HFF-Myc (cell line): ENCODE measurements at regions not wholly inside any gene's neighbourhood (a gene's known extent, or its start where the extent isn't known, plus 50 kb on each side); places are given as distances from the start of the nearest gene placed in this dataset.

Experiments used
- DNase-seq: peaks from one replicate; pipeline ENCODE4 v3.0.0-alpha.2; 2011; ENCODE audit warnings: low read depth; ENCODE audit errors: extremely low read depth
- H3K4me3 ChIP-seq: replicated peaks from 2 replicates; pipeline ENCODE4 v1.5.1; 2011; ENCODE audit warnings: low read depth, mild to moderate bottlenecking, control low read depth, low read length
- TF ChIP-seq, protein P1 (sequence below): IDR thresholded peaks from 2 replicates; pipeline ENCODE4 v1.5.1; 2012; ENCODE audit warnings: mild to moderate bottlenecking, low read depth, low read length, control low read depth; ENCODE audit errors: missing control alignments

DNA sequence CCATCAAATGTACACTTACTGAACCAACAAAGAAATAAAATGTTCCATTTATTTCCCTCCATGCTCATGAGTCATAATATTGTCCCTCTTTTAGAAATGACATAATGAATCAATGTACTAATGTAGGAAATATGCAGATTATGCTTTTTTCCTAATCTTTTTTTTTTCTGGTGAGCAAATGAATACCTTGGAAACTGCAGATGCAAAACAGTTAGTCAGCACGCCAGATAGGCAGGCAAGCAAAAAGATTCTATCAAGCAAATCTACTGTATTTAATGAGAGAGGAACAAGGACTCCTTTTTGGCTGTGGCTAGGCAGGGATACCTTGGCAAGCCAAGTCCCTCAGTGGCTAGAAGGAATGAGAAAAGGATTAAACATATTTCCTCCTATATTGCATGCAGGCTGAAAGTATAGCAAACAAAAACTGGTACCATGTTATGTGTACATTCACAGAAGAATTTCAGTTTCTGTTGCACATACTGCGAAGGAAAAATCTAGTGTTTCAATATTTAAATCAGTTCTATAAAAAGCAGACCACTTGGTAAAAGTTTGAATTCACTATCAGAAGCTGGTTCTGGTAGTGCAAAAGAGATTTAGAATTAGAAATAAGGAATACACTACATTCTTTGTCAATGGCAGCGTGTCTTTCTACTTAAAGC is 605.4 kb downstream of the TLE1 start:
- DNase-seq: no peak
- TF ChIP-seq, protein P1, sequence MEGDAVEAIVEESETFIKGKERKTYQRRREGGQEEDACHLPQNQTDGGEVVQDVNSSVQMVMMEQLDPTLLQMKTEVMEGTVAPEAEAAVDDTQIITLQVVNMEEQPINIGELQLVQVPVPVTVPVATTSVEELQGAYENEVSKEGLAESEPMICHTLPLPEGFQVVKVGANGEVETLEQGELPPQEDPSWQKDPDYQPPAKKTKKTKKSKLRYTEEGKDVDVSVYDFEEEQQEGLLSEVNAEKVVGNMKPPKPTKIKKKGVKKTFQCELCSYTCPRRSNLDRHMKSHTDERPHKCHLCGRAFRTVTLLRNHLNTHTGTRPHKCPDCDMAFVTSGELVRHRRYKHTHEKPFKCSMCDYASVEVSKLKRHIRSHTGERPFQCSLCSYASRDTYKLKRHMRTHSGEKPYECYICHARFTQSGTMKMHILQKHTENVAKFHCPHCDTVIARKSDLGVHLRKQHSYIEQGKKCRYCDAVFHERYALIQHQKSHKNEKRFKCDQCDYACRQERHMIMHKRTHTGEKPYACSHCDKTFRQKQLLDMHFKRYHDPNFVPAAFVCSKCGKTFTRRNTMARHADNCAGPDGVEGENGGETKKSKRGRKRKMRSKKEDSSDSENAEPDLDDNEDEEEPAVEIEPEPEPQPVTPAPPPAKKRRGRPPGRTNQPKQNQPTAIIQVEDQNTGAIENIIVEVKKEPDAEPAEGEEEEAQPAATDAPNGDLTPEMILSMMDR: no peak
- H3K4me3 ChIP-seq: no peak overlapping the region

DNA sequence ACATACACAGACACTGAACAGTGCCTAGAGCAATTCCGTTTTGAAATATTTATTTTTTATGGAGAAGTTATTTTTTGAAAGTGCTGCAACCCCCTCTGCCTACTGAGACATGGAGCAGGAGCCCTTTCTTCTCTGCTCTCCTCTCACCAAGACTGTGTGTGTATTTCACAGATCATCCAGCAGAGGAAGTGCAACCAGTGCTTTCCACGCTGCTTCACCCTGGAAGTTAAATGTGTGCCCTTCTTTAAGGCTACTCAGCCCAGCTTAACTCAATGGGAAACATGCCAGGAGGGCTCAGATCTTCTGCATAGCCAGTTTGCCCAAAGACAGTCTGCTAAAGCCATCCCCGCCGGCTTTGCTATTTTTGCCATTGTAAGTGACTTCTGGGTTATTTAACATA is 606.3 kb downstream of the TLE1 start:
- no peak overlapping the region for H3K4me3 ChIP-seq
- TF ChIP-seq, protein P1: no peak
- no peak for DNase-seq

DNA sequence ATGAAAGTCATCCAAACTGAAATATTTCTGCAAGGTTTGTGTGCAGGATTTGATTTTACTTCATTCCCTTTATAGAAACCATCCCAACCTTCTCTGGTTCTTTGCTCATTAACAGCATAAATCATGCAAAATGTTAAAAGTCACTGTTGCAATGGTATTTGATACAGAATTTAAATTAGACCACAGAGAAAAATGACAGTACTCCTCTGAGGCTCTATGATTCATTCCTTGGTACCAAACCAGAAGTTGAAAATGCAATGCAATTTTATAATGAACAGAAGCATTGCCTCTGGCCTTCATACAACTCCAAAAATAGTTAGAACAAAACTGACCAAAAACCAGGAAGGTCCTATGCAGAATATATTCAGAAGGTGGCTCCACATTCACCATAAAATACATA is 607.1 kb downstream of the TLE1 start:
- no peak overlapping the region for H3K4me3 ChIP-seq
- no peak for DNase-seq
- TF ChIP-seq, protein P1: no peak

DNA sequence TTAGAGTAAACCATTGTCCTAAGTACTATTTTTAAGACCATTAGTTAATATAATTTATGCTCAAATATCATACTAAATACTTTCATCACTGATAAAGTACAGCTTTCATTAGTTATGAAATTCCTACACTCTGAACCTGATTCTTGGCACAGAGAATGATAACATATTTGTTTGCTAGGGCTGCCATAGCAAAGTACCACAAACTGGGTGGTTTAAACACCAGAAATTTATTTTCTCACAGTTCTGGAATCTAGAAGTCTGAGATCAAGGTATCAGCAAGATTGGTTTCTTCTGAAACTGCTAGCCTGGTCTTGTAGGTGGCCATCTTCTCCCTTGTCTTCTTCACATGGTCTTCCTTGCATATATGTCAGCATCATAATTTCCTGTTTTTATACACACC is 608.4 kb downstream of the TLE1 start:
- H3K4me3 ChIP-seq: no peak overlapping the region
- TF ChIP-seq, protein P1: no peak
- DNase-seq: no peak

DNA sequence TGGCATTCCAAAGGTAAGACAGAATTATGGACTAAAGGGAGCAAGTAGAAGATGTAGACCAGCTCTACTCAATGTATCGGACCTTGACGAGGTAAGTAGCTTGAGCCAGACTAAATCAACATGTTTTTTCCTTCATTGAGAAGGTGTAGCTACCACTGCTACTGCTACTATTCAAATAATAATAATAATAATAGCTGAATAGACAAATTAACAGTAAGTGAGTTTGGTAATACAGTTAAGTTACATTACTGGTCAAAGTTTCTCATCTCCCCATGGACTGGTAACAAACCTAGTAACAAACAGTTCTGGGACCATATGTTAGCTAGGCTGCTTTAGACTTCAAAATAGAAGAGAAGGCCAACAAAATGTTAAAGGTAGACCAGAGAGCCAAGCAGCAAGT is 609.2 kb downstream of the TLE1 start:
- TF ChIP-seq, protein P1: no peak
- no peak overlapping the region for H3K4me3 ChIP-seq
- no peak for DNase-seq

DNA sequence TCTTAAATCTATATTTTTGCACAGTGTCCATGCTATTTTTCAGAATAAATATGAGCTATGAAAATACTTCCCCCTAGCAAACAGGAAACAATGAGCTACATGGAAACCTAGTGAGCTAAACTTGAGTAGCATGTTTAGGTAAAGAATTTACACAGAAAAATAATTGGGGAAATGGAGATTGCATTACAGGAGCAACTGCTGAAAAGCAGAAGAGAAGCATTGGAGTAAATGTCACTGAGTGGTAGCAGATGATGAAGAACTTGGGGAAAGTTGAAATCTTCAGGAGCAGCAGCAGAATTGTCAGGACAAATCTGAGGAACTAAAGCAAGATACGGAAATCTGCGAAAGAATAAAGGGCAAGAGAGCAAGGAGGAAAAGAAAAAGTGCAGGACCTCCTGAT is 610.3 kb downstream of the TLE1 start:
- TF ChIP-seq, protein P1: no peak
- H3K4me3 ChIP-seq: no peak overlapping the region
- no peak for DNase-seq

DNA sequence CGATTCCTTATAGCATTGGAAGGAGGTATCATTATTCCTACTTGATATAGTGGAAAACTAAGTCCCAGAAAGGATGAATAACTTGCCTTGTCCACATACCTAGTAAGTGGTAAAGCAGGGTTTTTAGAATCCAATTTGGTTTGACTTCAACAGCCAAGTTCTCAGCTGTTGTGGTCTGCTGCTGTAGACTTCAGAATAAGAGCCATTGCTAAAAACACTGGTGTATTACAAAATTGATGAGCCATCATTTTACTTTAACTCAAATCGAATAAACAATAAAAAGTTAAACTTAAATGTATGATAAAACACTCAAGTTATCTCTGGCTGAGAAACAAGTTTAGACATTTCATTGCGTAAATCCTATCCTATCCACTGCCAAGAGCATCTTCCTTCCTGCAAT is 610.8 kb downstream of the TLE1 start:
- no peak for DNase-seq
- TF ChIP-seq, protein P1: no peak
- H3K4me3 ChIP-seq: no peak overlapping the region
